Motor neuron (in vitro differentiated cells): ENCODE measurements at regions not wholly inside any gene's neighbourhood (a gene's known extent, or its start where the extent isn't known, plus 50 kb on each side); places are given as distances from the start of the nearest gene placed in this dataset.
"Not testable (repeated sequence)": the region's sequence is repeated elsewhere in the genome, so short reads cannot be mapped to it uniquely, and the experiment has no call there.

Source experiments
- ATAC-seq, 8 experiments: fragments of 200-7000 bp; cut with Tn5 transposase; replicated peaks in 6 of 8; 2 replicates each; pipeline ENCODE4 v1.8.0; 2021; ENCODE audit warnings: mild to moderate bottlenecking in 8 of 8, moderate library complexity in 8 of 8
- H3K27ac ChIP-seq, 2 donors: fragments of 250-450 bp; sonication (Bioruptor Pico); 2 replicates each; pipeline ENCODE4 v1.9.0; 2021; ENCODE audit warnings: antibody characterized with exemption in 2 of 2, mild to moderate bottlenecking in 2 of 2, moderate library complexity in 1 of 2
- H3K4me1 ChIP-seq, 2 donors: fragments of 250-450 bp; sonication (Bioruptor Pico); replicated peaks in 1 of 2; 2 replicates each; pipeline ENCODE4 v1.6.1; 2021; ENCODE audit warnings: antibody characterized with exemption in 2 of 2, mild to moderate bottlenecking in 2 of 2, moderate library complexity in 1 of 2
- H3K4me3 ChIP-seq, 5 donors: fragments of 250-450 bp; sonication (Bioruptor Pico); 2 replicates each; pipeline ENCODE4 v1.9.0; 2021; ENCODE audit warnings: antibody characterized with exemption in 5 of 5, mild to moderate bottlenecking in 5 of 5, moderate library complexity in 4 of 5
- WGBS, 10 experiments: fragments of 450-650 bp; shearing (Covaris generic); methylation state at CpG; one replicate each; pipeline ENCODE4 v1.0.0; 2022; 5-methylcytosine and 5-hydroxymethylcytosine counted together
- in situ Hi-C, 9 experiments: fragments of 400-800 bp; cut with MboI; loops; one replicate each; pipeline ENCODE4 v1.15.0; 2021; ENCODE audit warnings: low sequenced_read_pairs in 9 of 9, low pct_unique_long_range_greater_than_20kb in 2 of 9; ENCODE audit not compliant: unreplicated experiment in 9 of 9

GRCh38 chr5:145462525-145462924, 372.6 kb downstream of the PRELID2 start:
- no peak overlapping the region for H3K27ac ChIP-seq
- in situ Hi-C loops = no loop called here
- H3K4me1 ChIP-seq = no peaks in the 10 kb centered on the region
- no peak overlapping the region for H3K4me3 ChIP-seq
- no peak for ATAC-seq
- WGBS, 10 experiments = 33 to 100% (median 87%) methylated on average over 2 to 3 of the region's 3 CpGs; no CpG with 5 or more reads in 2 of the 10 experiments

- Histone ChIP-seq H3K4me3 (no peak overlapping the region), H3K4me1 (no peaks in the 10 kb centered on the region), H3K27ac (no peak overlapping the region)
- WGBS, 10 experiments = 40 to 100% (median 74%) methylated on average over 1 to 5 of the region's 5 CpGs
- in situ Hi-C loops = no loop called here
- peak in 2 of 8 experiments; percentile 64 to 69 for ATAC-seq
Observed at GRCh38 chr5:145450286-145450885, 384.8 kb downstream of the PRELID2 start.

GRCh38 chr5:145449794-145450193, 385.3 kb downstream of the PRELID2 start:
- in situ Hi-C loops = no loop called here
- Histone ChIP-seq H3K4me1 (no peaks in the 10 kb centered on the region), H3K4me3 (no peak overlapping the region), H3K27ac (no peak overlapping the region)
- ATAC-seq = peak in 2 of 8 experiments; percentile 60 to 65
- 19 to 100% (median 67%) methylated on average over 2 to 4 of the region's 4 CpGs for WGBS, 10 experiments

DNA sequence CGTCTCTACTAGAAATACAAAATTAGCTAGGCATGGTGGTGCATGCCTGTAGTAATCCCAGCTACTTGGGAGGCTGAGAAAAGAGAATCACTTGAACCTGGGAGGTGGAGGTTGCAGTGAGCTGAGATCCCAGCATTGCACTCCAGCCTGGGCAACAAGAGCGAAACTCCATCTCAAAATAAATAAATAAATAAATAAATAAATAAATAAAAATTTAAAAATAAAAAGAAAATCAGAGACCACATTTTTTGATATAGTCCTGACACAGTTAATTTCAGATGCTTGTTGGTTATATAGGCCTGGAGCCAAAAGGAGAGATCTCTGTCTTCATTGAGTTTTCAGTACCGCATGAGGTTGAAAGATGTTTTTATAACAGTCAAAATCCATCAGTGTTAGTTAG, 388.3 kb downstream of the PRELID2 start:
- in situ Hi-C loops, H3K4me1 ChIP-seq, H3K27ac ChIP-seq, H3K4me3 ChIP-seq, ATAC-seq: not testable (repeated sequence)
- WGBS, 10 experiments = 62 to 100% (median 83%) methylated on average over 1 to 3 of the region's 3 CpGs; no CpG with 5 or more reads in 1 of the 10 experiments

DNA sequence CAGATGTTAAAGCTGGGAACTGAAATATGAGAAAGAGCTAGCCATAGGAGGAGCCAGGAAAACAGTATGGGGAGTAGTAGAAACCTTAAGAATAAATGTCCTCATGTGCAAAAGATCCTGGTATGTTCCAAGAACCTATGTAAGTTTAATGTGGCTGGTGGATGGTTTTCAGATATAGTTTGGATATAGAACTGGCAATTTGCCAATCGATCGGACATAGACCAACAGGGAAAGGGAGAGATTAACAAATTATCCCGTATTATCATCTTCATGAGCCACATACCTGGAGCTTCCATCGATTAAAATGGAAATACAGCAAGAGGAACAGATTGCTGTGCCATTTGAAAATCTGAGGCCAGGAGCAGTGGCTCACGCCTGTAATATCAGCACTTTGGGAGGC, 388.7 kb downstream of the PRELID2 start:
- ATAC-seq = no peak
- in situ Hi-C loops = no loop called here
- Histone ChIP-seq H3K4me1 (peaks cover 0 to 6% of the 10 kb centered on the region in 2 donors), H3K27ac (no peak overlapping the region), H3K4me3 (no peak overlapping the region)
- 54 to 100% (median 94%) methylated on average over 1 to 5 of the region's 5 CpGs for WGBS, 10 experiments

DNA sequence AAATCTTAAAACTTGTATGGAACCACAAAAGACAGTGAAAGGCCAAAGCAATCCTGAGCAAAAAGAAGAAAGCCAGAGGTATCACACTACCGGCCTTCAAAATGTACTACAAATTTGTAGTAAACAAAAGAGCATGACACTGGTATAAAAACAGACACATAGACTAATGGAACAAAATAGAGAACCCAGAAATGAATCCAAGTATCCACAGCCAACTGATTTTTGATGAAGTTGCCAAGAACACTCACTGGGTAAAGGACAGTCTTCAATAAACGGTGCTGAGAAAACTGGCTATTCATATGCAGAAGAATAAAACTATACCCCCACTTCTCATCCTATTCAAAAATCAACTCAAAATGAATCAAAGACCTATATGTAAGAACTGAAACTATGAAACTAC, 390.1 kb downstream of the PRELID2 start:
- H3K4me1 ChIP-seq = peaks cover 0 to 6% of the 10 kb centered on the region in 2 donors
- H3K4me3 ChIP-seq = no peak overlapping the region
- no peak for ATAC-seq
- in situ Hi-C loops = no loop called here
- H3K27ac ChIP-seq = no peak overlapping the region
- WGBS, 10 experiments = 9 to 100% (median 78%) methylated on average over 1 to 2 of the region's 2 CpGs

GRCh38 chr5:145443964-145444363, 391.2 kb downstream of the PRELID2 start:
- peaks cover 0 to 6% of the 10 kb centered on the region in 2 donors for H3K4me1 ChIP-seq
- H3K27ac ChIP-seq = no peak overlapping the region
- in situ Hi-C loops = no loop called here
- WGBS, 10 experiments = 0 to 100% (median 70%) methylated on average over 1 to 4 of the region's 4 CpGs; no CpG with 5 or more reads in 1 of the 10 experiments
- no peak overlapping the region for H3K4me3 ChIP-seq
- peak in 5 of 8 experiments; percentile 29 to 82 (median 41) for ATAC-seq

GRCh38 chr5:145443366-145443765, 391.8 kb downstream of the PRELID2 start:
- WGBS, 10 experiments = 0 to 100% (median 76%) methylated on average over 1 to 2 of the region's 2 CpGs; no CpG with 5 or more reads in 2 of the 10 experiments
- no peak overlapping the region for H3K27ac ChIP-seq
- in situ Hi-C loops = no loop called here
- peaks cover 0 to 6% of the 10 kb centered on the region in 2 donors for H3K4me1 ChIP-seq
- no peak overlapping the region for H3K4me3 ChIP-seq
- ATAC-seq = no peak

DNA sequence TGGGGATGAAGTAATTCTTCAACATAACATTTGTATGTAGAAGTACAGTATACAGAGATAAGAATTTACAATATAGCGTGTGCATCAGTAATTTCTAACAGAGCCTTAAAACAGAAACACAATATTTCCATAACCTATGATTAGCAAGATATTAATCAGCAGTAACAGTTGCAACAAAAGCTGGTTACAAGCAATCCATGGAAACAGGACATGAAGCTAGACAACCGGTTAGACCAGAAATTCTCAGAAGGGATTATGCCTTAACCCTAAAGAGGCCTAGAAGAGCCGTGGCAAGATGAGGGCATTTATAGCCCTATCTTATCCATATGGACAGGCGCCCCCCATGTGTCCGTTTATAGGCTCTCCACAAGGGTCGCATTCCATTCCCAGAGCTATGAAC, 392.5 kb downstream of the PRELID2 start:
- H3K4me1 ChIP-seq, H3K4me3 ChIP-seq, H3K27ac ChIP-seq, in situ Hi-C loops, ATAC-seq: not testable (repeated sequence)
- 33 to 100% (median 78%) methylated on average over 1 to 3 of the region's 6 CpGs; no CpG with 5 or more reads in 5 of the 10 experiments for WGBS, 10 experiments

DNA sequence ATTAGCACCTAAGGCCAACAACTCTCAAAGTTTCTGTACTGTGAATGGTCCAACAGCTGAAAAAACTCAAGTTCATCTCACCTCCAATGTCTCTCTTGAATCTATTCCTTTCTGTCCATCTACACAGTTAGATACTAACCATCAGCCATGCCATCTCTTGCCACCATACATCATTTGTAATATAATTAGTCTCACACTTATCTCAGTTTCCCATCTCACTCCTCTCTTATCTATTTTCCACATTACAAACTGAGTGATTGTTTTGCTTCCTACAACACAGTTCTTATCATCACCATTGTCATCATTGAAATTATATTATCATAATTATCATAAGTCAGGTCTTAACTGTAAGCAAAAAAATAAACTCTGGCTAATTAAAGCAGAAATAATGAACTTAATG, 393.9 kb downstream of the PRELID2 start:
- Histone ChIP-seq H3K4me1 (peaks cover 0 to 6% of the 10 kb centered on the region in 2 donors), H3K4me3 (no peak overlapping the region), H3K27ac (no peak overlapping the region)
- no peak for ATAC-seq
- in situ Hi-C loops = no loop called here

DNA sequence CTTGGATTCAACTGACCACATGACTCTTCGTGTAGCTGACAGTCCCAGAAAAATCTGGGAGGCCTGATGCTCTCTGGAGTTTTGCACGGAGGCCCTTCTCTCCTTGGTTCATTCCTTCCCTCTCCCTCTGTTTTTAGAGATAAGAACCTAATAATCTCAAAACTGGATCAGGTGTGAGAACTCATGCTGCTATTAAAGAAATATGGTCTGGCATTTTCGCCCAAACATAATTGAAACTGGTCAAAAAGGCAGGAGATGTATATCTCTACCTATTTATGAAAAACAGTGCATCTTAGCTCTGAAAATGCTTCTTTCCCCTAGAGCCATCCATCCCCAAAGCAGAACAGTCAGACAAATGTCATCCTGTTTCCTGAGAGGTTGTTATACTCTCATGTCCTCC, 397.5 kb downstream of the PRELID2 start:
- no peak overlapping the region for H3K4me3 ChIP-seq

GRCh38 chr5:145433077-145433476, 402.1 kb downstream of the PRELID2 start:
- Histone ChIP-seq H3K27ac (no peak overlapping the region), H3K4me1 (no peaks in the 10 kb centered on the region), H3K4me3 (no peak overlapping the region)
- in situ Hi-C loops = no loop called here
- WGBS, 10 experiments = 40 to 100% (median 86%) methylated on average over 1 to 3 of the region's 3 CpGs; no CpG with 5 or more reads in 3 of the 10 experiments
- no peak for ATAC-seq

More for the DNA sequence above, 397.5 kb downstream of the PRELID2 start:
- in situ Hi-C loops = no loop called here
- Histone ChIP-seq H3K27ac (no peak overlapping the region), H3K4me1 (no peaks in the 10 kb centered on the region)
- no peak for ATAC-seq
- WGBS, 10 experiments = 9 to 80% (median 46%) methylated on average over 1 to 3 of the region's 3 CpGs

DNA sequence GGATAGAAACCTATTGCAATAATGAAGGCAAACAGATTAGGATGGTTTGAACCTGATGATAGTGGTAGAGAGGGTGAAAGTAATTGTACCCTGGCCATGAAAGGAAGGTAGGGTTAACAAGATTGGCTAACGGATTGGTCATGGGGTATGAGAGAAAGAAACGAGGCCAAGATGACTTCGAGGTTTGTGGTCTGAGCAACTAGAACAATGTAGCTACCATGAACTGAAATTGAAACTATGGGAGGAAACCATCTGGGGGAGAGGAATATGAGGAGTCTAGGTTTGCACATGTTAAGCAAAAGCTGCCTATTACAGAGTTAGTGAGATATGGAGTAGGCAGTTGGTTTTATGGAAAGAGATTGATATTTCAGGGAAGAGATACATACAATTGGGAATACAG, 406.0 kb downstream of the PRELID2 start:
- Histone ChIP-seq H3K4me1 (no peaks in the 10 kb centered on the region), H3K27ac (no peak overlapping the region), H3K4me3 (no peak overlapping the region)
- in situ Hi-C loops = no loop called here
- ATAC-seq = no peak
- 0 to 100% (median 75%) methylated on average over 2 to 3 of the region's 3 CpGs for WGBS, 10 experiments

- WGBS, 10 experiments = 0 to 100% (median 86%) methylated on average over 1 of the region's 1 CpG; no CpG with 5 or more reads in 2 of the 10 experiments
- ATAC-seq = no peak
- in situ Hi-C loops = no loop called here
- H3K4me1 ChIP-seq = no peaks in the 10 kb centered on the region
- H3K4me3 ChIP-seq = no peak overlapping the region
- H3K27ac ChIP-seq = no peak overlapping the region
Observed at GRCh38 chr5:145408048-145408341, 427.1 kb downstream of the PRELID2 start.
